GM23338 (cell line): ENCODE measurements at regions not wholly inside any gene's neighbourhood (a gene's known extent, or its start where the extent isn't known, plus 50 kb on each side); places are given as distances from the start of the nearest gene placed in this dataset.

Experiments
- ATAC-seq: fragments of 200-7000 bp; cut with Tn5 transposase; 3 replicates; pipeline ENCODE4 v1.9.1; 2020
- DNase-seq: peaks from one replicate; pipeline ENCODE4 v3.0.0-alpha.2; 2015; ENCODE audit warnings: low spot score
- H2AFZ ChIP-seq: fragments of 200-600 bp; sonication (generic); 2 replicates; pipeline ENCODE4 v1.8.0; 2016; ENCODE audit warnings: antibody characterized with exemption, mild to moderate bottlenecking, moderate library complexity
- H3F3A ChIP-seq: fragments of 200-600 bp; sonication (generic); replicated peaks from 2 replicates; pipeline ENCODE4 v1.8.0; 2017; ENCODE audit warnings: antibody characterized with exemption, mixed run types, low read depth
- H3K27ac ChIP-seq: fragments of 200-600 bp; sonication (generic); 2 replicates; pipeline ENCODE4 v1.6.1; 2016; ENCODE audit warnings: low read depth
- H3K27me3 ChIP-seq: fragments of 200-600 bp; sonication (generic); 2 replicates; pipeline ENCODE4 v1.8.0; 2016; ENCODE audit warnings: mild to moderate bottlenecking, mixed run types, moderate library complexity; ENCODE audit not compliant: insufficient read depth
- H3K36me3 ChIP-seq: fragments of 200-600 bp; sonication (generic); 2 replicates; pipeline ENCODE4 v1.8.0; 2016; ENCODE audit warnings: mild to moderate bottlenecking; ENCODE audit not compliant: insufficient read depth
- H3K4me1 ChIP-seq: fragments of 200-600 bp; sonication (generic); 2 replicates; pipeline ENCODE4 v1.8.0; 2016; ENCODE audit warnings: mild to moderate bottlenecking, moderate library complexity; ENCODE audit not compliant: insufficient read depth
- H3K4me2 ChIP-seq: fragments of 200-600 bp; sonication (generic); 2 replicates; pipeline ENCODE4 v1.7.1; 2017; ENCODE audit warnings: mixed run types
- H3K4me3 ChIP-seq: fragments of 200-600 bp; sonication (generic); 2 replicates; pipeline ENCODE4 v1.6.1; 2016; ENCODE audit warnings: mixed run types
- H3K79me2 ChIP-seq: fragments of 200-600 bp; sonication (generic); replicated peaks from 2 replicates; pipeline ENCODE4 v1.8.0; 2017; ENCODE audit warnings: mild to moderate bottlenecking; ENCODE audit not compliant: insufficient read depth
- H3K9me2 ChIP-seq: fragments of 200-600 bp; sonication (generic); 2 replicates; pipeline ENCODE4 v1.8.0; 2017; ENCODE audit not compliant: insufficient read depth
- H4K20me1 ChIP-seq: fragments of 200-600 bp; sonication (generic); replicated peaks from 2 replicates; pipeline ENCODE4 v1.8.0; 2017; ENCODE audit warnings: mild to moderate bottlenecking; ENCODE audit not compliant: insufficient read depth
- H3K27ac Mint-ChIP-seq: 2 replicates; pipeline ENCODE4 v1.8.0; 2020; ENCODE audit warnings: inconsistent platforms, mild to moderate bottlenecking, moderate library complexity, mixed read lengths
- H3K27me3 Mint-ChIP-seq: 3 replicates; pipeline ENCODE4 v1.8.0; 2022; ENCODE audit warnings: low read depth, mild to moderate bottlenecking, moderate library complexity, mixed read lengths, inconsistent platforms; ENCODE audit not compliant: insufficient read depth, poor library complexity
- H3K36me3 Mint-ChIP-seq: 3 replicates; pipeline ENCODE4 v1.8.0; 2021; ENCODE audit warnings: low read depth, mild to moderate bottlenecking, inconsistent platforms, moderate library complexity, mixed read lengths
- H3K4me1 Mint-ChIP-seq: 3 replicates; pipeline ENCODE4 v1.8.0; 2020; ENCODE audit warnings: mild to moderate bottlenecking, inconsistent platforms, mixed read lengths
- H3K4me3 Mint-ChIP-seq: 3 replicates; pipeline ENCODE4 v1.8.0; 2021; ENCODE audit warnings: moderate library complexity, mild to moderate bottlenecking, inconsistent platforms, mixed read lengths
- H3K9me3 Mint-ChIP-seq: 3 replicates; pipeline ENCODE4 v1.8.0; 2020; ENCODE audit warnings: moderate library complexity, mild to moderate bottlenecking, inconsistent platforms, mixed read lengths
- CREB1 ChIP-seq: fragments of 250-450 bp; sonication (Bioruptor Pico); IDR thresholded peaks from 2 replicates; pipeline ENCODE4 v1.5.0; 2020; ENCODE audit warnings: low read depth, mild to moderate bottlenecking, moderate library complexity
- EZH2 ChIP-seq: fragments of 200-600 bp; sonication (generic); IDR thresholded peaks from one replicate; pipeline ENCODE4 v1.8.0; 2017; ENCODE audit warnings: antibody characterized with exemption, mild to moderate bottlenecking, low read depth; ENCODE audit not compliant: unreplicated experiment
- EZH2phosphoT487 ChIP-seq: fragments of 200-600 bp; sonication (generic); IDR thresholded peaks from one replicate; pipeline ENCODE4 v1.8.1; 2018; ENCODE audit warnings: antibody characterized with exemption; ENCODE audit not compliant: unreplicated experiment
- JUNB ChIP-seq: IDR thresholded peaks from one replicate; pipeline ENCODE4 v1.6.1; 2016; ENCODE audit warnings: antibody characterized with exemption; ENCODE audit not compliant: unreplicated experiment
- NANOG ChIP-seq: IDR thresholded peaks from 2 replicates; pipeline ENCODE4 v1.6.1; 2016; ENCODE audit warnings: antibody characterized with exemption, borderline replicate concordance
- POLR2AphosphoS5 ChIP-seq: IDR thresholded peaks from 2 replicates; pipeline ENCODE4 v1.6.1; 2016; ENCODE audit warnings: antibody characterized with exemption, low read depth
- STAT1 ChIP-seq: IDR thresholded peaks from one replicate; pipeline ENCODE4 v1.6.1; 2016; ENCODE audit warnings: antibody characterized with exemption; ENCODE audit not compliant: unreplicated experiment
- ZNF114 ChIP-seq: fragments of 250-450 bp; sonication (Bioruptor Pico); IDR thresholded peaks from 2 replicates; pipeline ENCODE4 v1.5.0; 2020; ENCODE audit warnings: mild to moderate bottlenecking, moderate library complexity
- ZNF331 ChIP-seq: fragments of 250-450 bp; sonication (Bioruptor Pico); IDR thresholded peaks from 2 replicates; pipeline ENCODE4 v1.5.0; 2020; ENCODE audit warnings: low read depth, mild to moderate bottlenecking, moderate library complexity
- TF ChIP-seq, protein P1 (sequence below): fragments of 250-450 bp; sonication (Bioruptor Pico); IDR thresholded peaks from 2 replicates; pipeline ENCODE4 v1.5.0; 2020; ENCODE audit warnings: mild to moderate bottlenecking, moderate library complexity
- TF ChIP-seq, protein P2 (sequence below): IDR thresholded peaks from one replicate; pipeline ENCODE4 v1.6.1; 2018; ENCODE audit warnings: antibody characterized with exemption; ENCODE audit not compliant: unreplicated experiment
- TF ChIP-seq, protein P3 (sequence below): IDR thresholded peaks from 2 replicates; pipeline ENCODE4 v1.6.1; 2016; ENCODE audit warnings: antibody characterized with exemption
- TF ChIP-seq, protein P4 (sequence below), 2 experiments: fragments of 200-600 bp in 1 of 2; sonication (generic) in 1 of 2; conservative IDR thresholded peaks; 2 replicates each; pipeline versions ENCODE4 v1.5.1 to v1.6.1; 2016 to 2017; ENCODE audit warnings: antibody characterized with exemption in 2 of 2, low read depth in 2 of 2, mild to moderate bottlenecking in 2 of 2, moderate library complexity in 1 of 2

DNA sequence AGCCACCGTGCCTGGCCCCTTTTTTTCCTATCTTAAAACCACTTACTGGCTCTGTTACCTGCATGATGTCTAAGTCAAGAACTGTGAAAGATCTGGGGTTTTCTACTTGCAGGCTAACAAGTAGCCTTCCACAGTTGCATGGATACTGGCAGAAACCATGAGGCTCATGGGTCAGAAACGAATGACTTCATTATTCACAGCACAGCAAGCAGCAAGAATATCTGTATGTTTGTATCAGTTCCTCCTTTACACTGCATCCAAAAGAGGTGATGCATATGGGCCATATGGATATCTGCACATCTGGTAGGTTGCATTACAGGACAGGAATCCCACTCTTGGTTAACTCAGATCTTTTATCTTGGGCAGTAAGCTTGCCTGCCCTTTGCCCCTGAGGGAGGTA, 154.9 kb upstream of the NUDT6 start:
- Histone ChIP-seq H4K20me1 (no peaks in the 10 kb centered on the region), H3K4me3 (no peak overlapping the region), H3K36me3 (no peaks in the 10 kb centered on the region), H3K4me2 (no peak overlapping the region), H3K9me2 (no peaks in the 10 kb centered on the region; the same call in 1 of the 2 replicates), H2AFZ (no peak overlapping the region), H3K27me3 (no peaks in the 10 kb centered on the region), H3F3A (no peaks in the 10 kb centered on the region), H3K27ac (no peak overlapping the region), H3K79me2 (no peaks in the 10 kb centered on the region), H3K4me1 (no peaks in the 10 kb centered on the region)
- Mint-ChIP-seq H3K27ac (no peak overlapping the region), H3K9me3 (no peaks in the 10 kb centered on the region), H3K4me3 (no peak overlapping the region), H3K4me1 (no peaks in the 10 kb centered on the region), H3K27me3 (no peaks in the 10 kb centered on the region), H3K36me3 (no peaks in the 10 kb centered on the region)
- ATAC-seq (no peak), DNase-seq (no peak)
- no peak for TF ChIP-seq EZH2phosphoT487
- no peak for TF ChIP-seq JUNB
- TF ChIP-seq ZNF331 (CRISPR knock-in tag), result no peak
- TF ChIP-seq, protein P1, sequence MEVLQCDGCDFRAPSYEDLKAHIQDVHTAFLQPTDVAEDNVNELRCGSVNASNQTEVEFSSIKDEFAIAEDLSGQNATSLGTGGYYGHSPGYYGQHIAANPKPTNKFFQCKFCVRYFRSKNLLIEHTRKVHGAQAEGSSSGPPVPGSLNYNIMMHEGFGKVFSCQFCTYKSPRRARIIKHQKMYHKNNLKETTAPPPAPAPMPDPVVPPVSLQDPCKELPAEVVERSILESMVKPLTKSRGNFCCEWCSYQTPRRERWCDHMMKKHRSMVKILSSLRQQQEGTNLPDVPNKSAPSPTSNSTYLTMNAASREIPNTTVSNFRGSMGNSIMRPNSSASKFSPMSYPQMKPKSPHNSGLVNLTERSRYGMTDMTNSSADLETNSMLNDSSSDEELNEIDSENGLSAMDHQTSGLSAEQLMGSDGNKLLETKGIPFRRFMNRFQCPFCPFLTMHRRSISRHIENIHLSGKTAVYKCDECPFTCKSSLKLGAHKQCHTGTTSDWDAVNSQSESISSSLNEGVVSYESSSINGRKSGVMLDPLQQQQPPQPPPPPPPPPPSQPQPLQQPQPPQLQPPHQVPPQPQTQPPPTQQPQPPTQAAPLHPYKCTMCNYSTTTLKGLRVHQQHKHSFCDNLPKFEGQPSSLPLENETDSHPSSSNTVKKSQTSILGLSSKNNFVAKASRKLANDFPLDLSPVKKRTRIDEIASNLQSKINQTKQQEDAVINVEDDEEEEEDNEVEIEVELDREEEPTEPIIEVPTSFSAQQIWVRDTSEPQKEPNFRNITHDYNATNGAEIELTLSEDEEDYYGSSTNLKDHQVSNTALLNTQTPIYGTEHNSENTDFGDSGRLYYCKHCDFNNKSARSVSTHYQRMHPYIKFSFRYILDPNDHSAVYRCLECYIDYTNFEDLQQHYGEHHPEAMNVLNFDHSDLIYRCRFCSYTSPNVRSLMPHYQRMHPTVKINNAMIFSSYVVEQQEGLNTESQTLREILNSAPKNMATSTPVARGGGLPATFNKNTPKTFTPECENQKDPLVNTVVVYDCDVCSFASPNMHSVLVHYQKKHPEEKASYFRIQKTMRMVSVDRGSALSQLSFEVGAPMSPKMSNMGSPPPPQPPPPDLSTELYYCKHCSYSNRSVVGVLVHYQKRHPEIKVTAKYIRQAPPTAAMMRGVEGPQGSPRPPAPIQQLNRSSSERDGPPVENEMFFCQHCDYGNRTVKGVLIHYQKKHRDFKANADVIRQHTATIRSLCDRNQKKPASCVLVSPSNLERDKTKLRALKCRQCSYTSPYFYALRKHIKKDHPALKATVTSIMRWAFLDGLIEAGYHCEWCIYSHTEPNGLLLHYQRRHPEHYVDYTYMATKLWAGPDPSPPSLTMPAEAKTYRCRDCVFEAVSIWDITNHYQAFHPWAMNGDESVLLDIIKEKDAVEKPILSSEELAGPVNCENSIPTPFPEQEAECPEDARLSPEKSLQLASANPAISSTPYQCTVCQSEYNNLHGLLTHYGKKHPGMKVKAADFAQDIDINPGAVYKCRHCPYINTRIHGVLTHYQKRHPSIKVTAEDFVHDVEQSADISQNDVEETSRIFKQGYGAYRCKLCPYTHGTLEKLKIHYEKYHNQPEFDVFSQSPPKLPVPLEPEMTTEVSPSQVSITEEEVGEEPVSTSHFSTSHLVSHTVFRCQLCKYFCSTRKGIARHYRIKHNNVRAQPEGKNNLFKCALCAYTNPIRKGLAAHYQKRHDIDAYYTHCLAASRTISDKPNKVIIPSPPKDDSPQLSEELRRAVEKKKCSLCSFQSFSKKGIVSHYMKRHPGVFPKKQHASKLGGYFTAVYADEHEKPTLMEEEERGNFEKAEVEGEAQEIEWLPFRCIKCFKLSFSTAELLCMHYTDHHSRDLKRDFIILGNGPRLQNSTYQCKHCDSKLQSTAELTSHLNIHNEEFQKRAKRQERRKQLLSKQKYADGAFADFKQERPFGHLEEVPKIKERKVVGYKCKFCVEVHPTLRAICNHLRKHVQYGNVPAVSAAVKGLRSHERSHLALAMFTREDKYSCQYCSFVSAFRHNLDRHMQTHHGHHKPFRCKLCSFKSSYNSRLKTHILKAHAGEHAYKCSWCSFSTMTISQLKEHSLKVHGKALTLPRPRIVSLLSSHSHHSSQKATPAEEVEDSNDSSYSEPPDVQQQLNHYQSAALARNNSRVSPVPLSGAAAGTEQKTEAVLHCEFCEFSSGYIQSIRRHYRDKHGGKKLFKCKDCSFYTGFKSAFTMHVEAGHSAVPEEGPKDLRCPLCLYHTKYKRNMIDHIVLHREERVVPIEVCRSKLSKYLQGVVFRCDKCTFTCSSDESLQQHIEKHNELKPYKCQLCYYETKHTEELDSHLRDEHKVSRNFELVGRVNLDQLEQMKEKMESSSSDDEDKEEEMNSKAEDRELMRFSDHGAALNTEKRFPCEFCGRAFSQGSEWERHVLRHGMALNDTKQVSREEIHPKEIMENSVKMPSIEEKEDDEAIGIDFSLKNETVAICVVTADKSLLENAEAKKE (CRISPR knock-in tag), result no peak
- no peak for TF ChIP-seq ZNF114
- TF ChIP-seq, protein P2, sequence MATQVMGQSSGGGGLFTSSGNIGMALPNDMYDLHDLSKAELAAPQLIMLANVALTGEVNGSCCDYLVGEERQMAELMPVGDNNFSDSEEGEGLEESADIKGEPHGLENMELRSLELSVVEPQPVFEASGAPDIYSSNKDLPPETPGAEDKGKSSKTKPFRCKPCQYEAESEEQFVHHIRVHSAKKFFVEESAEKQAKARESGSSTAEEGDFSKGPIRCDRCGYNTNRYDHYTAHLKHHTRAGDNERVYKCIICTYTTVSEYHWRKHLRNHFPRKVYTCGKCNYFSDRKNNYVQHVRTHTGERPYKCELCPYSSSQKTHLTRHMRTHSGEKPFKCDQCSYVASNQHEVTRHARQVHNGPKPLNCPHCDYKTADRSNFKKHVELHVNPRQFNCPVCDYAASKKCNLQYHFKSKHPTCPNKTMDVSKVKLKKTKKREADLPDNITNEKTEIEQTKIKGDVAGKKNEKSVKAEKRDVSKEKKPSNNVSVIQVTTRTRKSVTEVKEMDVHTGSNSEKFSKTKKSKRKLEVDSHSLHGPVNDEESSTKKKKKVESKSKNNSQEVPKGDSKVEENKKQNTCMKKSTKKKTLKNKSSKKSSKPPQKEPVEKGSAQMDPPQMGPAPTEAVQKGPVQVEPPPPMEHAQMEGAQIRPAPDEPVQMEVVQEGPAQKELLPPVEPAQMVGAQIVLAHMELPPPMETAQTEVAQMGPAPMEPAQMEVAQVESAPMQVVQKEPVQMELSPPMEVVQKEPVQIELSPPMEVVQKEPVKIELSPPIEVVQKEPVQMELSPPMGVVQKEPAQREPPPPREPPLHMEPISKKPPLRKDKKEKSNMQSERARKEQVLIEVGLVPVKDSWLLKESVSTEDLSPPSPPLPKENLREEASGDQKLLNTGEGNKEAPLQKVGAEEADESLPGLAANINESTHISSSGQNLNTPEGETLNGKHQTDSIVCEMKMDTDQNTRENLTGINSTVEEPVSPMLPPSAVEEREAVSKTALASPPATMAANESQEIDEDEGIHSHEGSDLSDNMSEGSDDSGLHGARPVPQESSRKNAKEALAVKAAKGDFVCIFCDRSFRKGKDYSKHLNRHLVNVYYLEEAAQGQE, result no peak
- no peak for TF ChIP-seq CREB1
- no peak for TF ChIP-seq STAT1
- no peak for TF ChIP-seq EZH2
- TF ChIP-seq, protein P3, sequence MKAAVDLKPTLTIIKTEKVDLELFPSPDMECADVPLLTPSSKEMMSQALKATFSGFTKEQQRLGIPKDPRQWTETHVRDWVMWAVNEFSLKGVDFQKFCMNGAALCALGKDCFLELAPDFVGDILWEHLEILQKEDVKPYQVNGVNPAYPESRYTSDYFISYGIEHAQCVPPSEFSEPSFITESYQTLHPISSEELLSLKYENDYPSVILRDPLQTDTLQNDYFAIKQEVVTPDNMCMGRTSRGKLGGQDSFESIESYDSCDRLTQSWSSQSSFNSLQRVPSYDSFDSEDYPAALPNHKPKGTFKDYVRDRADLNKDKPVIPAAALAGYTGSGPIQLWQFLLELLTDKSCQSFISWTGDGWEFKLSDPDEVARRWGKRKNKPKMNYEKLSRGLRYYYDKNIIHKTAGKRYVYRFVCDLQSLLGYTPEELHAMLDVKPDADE, result no peak
- TF ChIP-seq, protein P4, sequence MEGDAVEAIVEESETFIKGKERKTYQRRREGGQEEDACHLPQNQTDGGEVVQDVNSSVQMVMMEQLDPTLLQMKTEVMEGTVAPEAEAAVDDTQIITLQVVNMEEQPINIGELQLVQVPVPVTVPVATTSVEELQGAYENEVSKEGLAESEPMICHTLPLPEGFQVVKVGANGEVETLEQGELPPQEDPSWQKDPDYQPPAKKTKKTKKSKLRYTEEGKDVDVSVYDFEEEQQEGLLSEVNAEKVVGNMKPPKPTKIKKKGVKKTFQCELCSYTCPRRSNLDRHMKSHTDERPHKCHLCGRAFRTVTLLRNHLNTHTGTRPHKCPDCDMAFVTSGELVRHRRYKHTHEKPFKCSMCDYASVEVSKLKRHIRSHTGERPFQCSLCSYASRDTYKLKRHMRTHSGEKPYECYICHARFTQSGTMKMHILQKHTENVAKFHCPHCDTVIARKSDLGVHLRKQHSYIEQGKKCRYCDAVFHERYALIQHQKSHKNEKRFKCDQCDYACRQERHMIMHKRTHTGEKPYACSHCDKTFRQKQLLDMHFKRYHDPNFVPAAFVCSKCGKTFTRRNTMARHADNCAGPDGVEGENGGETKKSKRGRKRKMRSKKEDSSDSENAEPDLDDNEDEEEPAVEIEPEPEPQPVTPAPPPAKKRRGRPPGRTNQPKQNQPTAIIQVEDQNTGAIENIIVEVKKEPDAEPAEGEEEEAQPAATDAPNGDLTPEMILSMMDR (conservative IDR thresholded peaks at IDR 0.05; ENCODE audit: low read depth in 2 of 2), result no peak
- no peak for TF ChIP-seq POLR2AphosphoS5
- TF ChIP-seq NANOG, result no peak
